Thyroid gland (tissue), 4 donors: ENCODE measurements at regions not wholly inside any gene's neighbourhood (a gene's known extent, or its start where the extent isn't known, plus 50 kb on each side); places are given as distances from the start of the nearest gene placed in this dataset.

Experiments used
- DNase-seq, 2 donors: peaks; one replicate each; pipeline ENCODE4 v3.0.0-alpha.2; 2019
- H3K27ac ChIP-seq, 3 donors: fragments of 200-600 bp; sonication (generic); 1 replicate in 2 of 3; 2 replicates in 1 of 3; pipeline ENCODE4 v1.5.1; 2016 to 2019; ENCODE audit warnings: mild to moderate bottlenecking in 1 of 3, moderate library complexity in 1 of 3
- H3K27me3 ChIP-seq: fragments of 200-600 bp; sonication (generic); one replicate; pipeline ENCODE4 v1.5.1; 2019
- H3K36me3 ChIP-seq, 2 donors: fragments of 200-600 bp; sonication (generic); one replicate each; pipeline ENCODE4 v1.5.1; 2016 to 2019
- H3K4me1 ChIP-seq, 2 donors: fragments of 200-600 bp; sonication (generic); one replicate each; pipeline ENCODE4 v1.5.1; 2017 to 2019
- H3K4me3 ChIP-seq, 3 donors: fragments of 200-600 bp; sonication (generic); replicated peaks in 1 of 3; 1 replicate in 2 of 3; 2 replicates in 1 of 3; pipeline ENCODE4 v1.5.1; 2016; ENCODE audit warnings: mild to moderate bottlenecking in 1 of 3
- H3K9me3 ChIP-seq: fragments of 200-600 bp; sonication (generic); one replicate; pipeline ENCODE4 v1.5.1; 2017
- POLR2A ChIP-seq, 2 donors: fragments of 450-650 bp; IDR thresholded peaks; one replicate each; pipeline ENCODE4 v1.6.1; 2017; ENCODE audit warnings: antibody characterized with exemption in 2 of 2, mild to moderate bottlenecking in 2 of 2, moderate library complexity in 1 of 2
- WGBS, 2 donors: methylation state at CpG; one replicate each; pipeline ENCODE4 v1.1.5; 2017; 5-methylcytosine and 5-hydroxymethylcytosine counted together
- intact Hi-C: fragments of 100-400 bp; cut with DNase I; formaldehyde crosslinking; loops from one replicate; pipeline ENCODE4 v1.15.1; 2023
- TF ChIP-seq, protein P1 (sequence below), 6 experiments: fragments of 200-600 bp in 3 of 6; fragments of 450-650 bp in 3 of 6; sonication (generic) in 3 of 6; IDR thresholded peaks; one replicate each; pipeline ENCODE4 v1.5.1; 2016 to 2019; ENCODE audit warnings: antibody characterized with exemption in 6 of 6, mild to moderate bottlenecking in 2 of 6, inconsistent platforms in 1 of 6, moderate library complexity in 1 of 6

DNA sequence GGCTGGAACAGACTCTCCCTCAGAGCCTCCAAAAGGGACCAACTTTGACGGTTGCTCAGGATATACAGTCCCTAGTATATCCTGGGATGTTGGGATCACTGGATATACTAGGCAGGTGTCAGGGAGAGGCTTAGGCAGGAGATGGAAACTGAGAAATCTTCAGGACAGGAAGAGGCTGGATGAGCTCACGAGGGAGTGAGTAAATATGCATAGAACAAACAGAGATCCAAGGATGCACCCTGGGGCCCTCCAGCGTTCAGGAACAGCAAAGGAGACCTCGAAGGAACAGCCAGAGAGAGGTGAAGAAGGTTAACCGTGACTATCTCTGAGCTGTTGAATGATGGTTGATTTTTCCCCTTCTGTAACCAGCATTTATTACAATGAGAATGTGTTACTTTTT, 191.3 kb downstream of the BMP7 start:
- Histone ChIP-seq H3K4me3 (no peak overlapping the region), H3K4me1 (no peaks in the 10 kb centered on the region), H3K27ac (no peak overlapping the region), H3K36me3 (no peaks in the 10 kb centered on the region), H3K27me3 (no peaks in the 10 kb centered on the region), H3K9me3 (no peaks in the 10 kb centered on the region)
- intact Hi-C loops, result no loop called here
- TF ChIP-seq POLR2A (IDR thresholded peaks at IDR 0.05), result no peak
- TF ChIP-seq, protein P1, sequence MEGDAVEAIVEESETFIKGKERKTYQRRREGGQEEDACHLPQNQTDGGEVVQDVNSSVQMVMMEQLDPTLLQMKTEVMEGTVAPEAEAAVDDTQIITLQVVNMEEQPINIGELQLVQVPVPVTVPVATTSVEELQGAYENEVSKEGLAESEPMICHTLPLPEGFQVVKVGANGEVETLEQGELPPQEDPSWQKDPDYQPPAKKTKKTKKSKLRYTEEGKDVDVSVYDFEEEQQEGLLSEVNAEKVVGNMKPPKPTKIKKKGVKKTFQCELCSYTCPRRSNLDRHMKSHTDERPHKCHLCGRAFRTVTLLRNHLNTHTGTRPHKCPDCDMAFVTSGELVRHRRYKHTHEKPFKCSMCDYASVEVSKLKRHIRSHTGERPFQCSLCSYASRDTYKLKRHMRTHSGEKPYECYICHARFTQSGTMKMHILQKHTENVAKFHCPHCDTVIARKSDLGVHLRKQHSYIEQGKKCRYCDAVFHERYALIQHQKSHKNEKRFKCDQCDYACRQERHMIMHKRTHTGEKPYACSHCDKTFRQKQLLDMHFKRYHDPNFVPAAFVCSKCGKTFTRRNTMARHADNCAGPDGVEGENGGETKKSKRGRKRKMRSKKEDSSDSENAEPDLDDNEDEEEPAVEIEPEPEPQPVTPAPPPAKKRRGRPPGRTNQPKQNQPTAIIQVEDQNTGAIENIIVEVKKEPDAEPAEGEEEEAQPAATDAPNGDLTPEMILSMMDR (IDR thresholded peaks at IDR 0.05), result no peak
- 77 to 81% methylated on average over 5 of the region's 5 CpGs for WGBS, 2 donors
- no peak for DNase-seq

DNA sequence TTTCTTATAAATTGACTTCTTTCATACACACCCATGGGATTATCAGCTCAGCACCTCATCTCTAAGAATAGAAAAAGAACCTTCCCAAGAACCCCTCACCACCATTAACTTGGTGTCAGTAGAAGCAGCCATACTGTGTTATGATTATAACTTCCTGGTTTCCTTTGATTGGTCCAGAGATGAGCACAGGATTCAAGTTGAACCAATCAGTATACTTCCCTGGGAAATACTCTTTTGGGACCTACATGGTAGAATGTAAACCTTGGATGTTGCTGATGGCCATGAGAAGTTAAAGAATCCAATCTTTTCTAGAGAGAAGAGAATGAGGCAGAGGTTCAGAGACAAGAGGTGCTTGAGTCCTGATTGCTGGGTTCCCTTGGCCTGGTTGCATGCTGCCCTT, 190.8 kb downstream of the BMP7 start:
- DNase-seq, result no peak
- Histone ChIP-seq H3K9me3 (no peaks in the 10 kb centered on the region), H3K36me3 (no peaks in the 10 kb centered on the region), H3K4me3 (no peak overlapping the region), H3K27me3 (no peaks in the 10 kb centered on the region), H3K27ac (no peak overlapping the region), H3K4me1 (no peaks in the 10 kb centered on the region)
- TF ChIP-seq POLR2A (IDR thresholded peaks at IDR 0.05), result no peak
- TF ChIP-seq, protein P1 (IDR thresholded peaks at IDR 0.05), result no peak
- intact Hi-C loops, result no loop called here

DNA sequence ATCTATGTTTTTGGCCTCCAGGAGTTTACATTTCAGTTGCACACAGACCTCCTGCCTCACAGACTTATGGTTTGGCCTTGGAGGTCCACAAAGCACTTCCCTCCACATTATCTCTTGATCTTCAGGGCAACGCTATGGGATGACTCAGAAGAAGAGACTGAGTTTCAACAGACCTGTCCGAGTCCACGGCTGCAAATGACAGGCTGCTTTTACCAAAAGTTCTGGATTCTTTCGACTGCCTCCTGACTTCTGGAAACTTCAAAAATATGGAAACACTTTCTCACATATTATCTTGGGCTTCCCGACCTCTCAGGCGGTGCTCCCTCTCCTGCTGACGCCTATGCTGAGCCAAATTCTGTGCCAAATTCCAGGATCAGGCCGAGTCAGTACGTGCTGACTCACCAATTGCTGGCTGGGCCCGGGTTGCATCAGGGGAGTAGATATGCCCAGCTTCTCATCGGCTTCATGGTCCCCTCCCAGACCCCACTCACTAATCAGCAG, 190.2 kb downstream of the BMP7 start:
- no peaks in the 10 kb centered on the region for H3K27me3 ChIP-seq
- DNase-seq, result no peak

DNA sequence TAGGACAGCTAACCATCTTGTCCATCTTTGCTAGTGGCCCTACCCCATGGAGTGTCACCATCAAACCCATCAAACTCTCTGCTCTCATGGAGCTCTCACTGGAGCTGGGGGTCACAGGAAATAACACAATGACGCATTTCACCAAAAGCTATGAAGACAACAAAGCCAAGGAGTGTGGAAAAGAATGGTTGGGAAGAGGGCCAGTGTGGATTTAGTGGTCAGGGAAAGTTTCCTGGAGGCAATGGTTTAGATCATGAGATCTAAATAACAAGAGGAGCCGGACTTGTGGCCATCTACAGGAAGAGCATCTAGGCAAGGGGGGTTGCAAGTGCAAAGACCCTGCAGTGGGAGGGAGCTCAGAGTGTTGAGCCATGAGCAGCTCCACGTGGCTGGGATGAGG, 189.5 kb downstream of the BMP7 start:
- Histone ChIP-seq H3K4me1 (no peaks in the 10 kb centered on the region), H3K9me3 (no peaks in the 10 kb centered on the region), H3K27me3 (no peaks in the 10 kb centered on the region), H3K27ac (no peak overlapping the region), H3K36me3 (no peaks in the 10 kb centered on the region), H3K4me3 (no peak overlapping the region)
- WGBS, 2 donors, result 71 to 73% methylated on average over 3 of the region's 3 CpGs
- intact Hi-C loops, result no loop called here
- no peak for TF ChIP-seq POLR2A (IDR thresholded peaks at IDR 0.05)
- TF ChIP-seq, protein P1 (IDR thresholded peaks at IDR 0.05), result no peak
- DNase-seq, result no peak

More for the DNA sequence above, 190.2 kb downstream of the BMP7 start:
- Histone ChIP-seq H3K4me1 (no peaks in the 10 kb centered on the region), H3K36me3 (no peaks in the 10 kb centered on the region), H3K9me3 (no peaks in the 10 kb centered on the region), H3K27ac (no peak overlapping the region), H3K4me3 (no peak overlapping the region)
- intact Hi-C loops, result no loop called here
- WGBS, 2 donors, result 84 to 89% methylated on average over 11 of the region's 11 CpGs
- TF ChIP-seq, protein P1 (IDR thresholded peaks at IDR 0.05), result no peak
- TF ChIP-seq POLR2A (IDR thresholded peaks at IDR 0.05), result no peak

DNA sequence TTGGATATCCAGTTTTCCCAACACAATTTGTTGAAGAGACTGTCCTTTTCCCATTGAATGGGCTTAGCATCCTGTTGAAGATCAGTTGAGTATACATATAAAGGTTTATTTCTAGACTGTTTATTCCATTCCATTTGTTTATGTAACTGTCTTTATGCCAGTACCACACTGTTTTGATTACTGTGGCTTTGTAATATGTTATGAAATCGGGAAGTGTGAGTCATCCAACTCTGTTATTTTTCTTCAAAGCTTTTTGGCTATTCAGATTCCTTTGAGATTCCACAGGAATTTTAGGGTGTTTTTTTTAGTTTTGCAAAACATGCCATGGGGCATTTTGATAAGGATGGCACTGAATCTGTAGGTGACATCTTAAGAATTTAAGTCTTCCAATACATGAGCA, 188.3 kb downstream of the BMP7 start:
- Histone ChIP-seq H3K4me3 (no peak overlapping the region), H3K9me3 (no peaks in the 10 kb centered on the region), H3K4me1 (no peaks in the 10 kb centered on the region), H3K27ac (no peak overlapping the region), H3K27me3 (no peaks in the 10 kb centered on the region), H3K36me3 (no peaks in the 10 kb centered on the region)
- no peak for TF ChIP-seq POLR2A (IDR thresholded peaks at IDR 0.05)
- TF ChIP-seq, protein P1 (IDR thresholded peaks at IDR 0.05), result no peak
- intact Hi-C loops, result no loop called here
- no peak for DNase-seq
- 84 to 92% methylated on average over 1 of the region's 1 CpG for WGBS, 2 donors
